VCaP (cell line): ENCODE measurements at regions not wholly inside any gene's neighbourhood (a gene's known extent, or its start where the extent isn't known, plus 50 kb on each side); places are given as distances from the start of the nearest gene placed in this dataset.

Source experiments
- H3K27ac ChIP-seq: fragments of 450-650 bp; 2 replicates; pipeline ENCODE4 v1.5.1; 2017
- CTCF ChIP-seq: fragments of 450-650 bp; conservative IDR thresholded peaks from 2 replicates; pipeline ENCODE4 v1.5.1; 2017; ENCODE audit warnings: mild to moderate bottlenecking, moderate library complexity

- TF ChIP-seq CTCF = no peak
Observed at GRCh38 chr3:34868935-34869334, 770.4 kb upstream of the ARPP21 start.

DNA sequence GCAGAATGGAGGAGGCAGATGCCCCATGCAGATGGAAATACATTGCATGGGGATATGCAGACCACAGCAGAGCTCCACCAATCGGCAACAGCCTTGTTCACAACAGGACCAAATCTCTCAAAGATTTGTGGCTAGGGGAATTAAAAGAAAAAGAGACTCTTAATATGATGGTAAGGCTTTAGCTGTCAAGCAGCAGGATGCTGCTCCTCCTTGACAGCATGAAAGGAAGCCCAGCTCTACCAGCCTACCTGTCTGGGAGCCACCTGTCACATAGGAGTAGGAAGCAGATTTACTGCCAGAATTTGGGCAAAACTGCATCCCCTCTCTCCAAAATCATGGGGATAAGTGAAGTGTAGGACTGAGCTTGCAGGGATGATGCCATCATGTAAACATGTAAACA is 769.6 kb upstream of the ARPP21 start:
- H3K27ac ChIP-seq = no peak overlapping the region

More at GRCh38 chr3:34868935-34869334, 770.4 kb upstream of the ARPP21 start:
- H3K27ac ChIP-seq = no peak overlapping the region

GRCh38 chr3:34872406-34872805 is 766.9 kb upstream of the ARPP21 start:
- no peak for TF ChIP-seq CTCF
- no peak overlapping the region for H3K27ac ChIP-seq

More for the DNA sequence above, 769.6 kb upstream of the ARPP21 start:
- no peak for TF ChIP-seq CTCF

DNA sequence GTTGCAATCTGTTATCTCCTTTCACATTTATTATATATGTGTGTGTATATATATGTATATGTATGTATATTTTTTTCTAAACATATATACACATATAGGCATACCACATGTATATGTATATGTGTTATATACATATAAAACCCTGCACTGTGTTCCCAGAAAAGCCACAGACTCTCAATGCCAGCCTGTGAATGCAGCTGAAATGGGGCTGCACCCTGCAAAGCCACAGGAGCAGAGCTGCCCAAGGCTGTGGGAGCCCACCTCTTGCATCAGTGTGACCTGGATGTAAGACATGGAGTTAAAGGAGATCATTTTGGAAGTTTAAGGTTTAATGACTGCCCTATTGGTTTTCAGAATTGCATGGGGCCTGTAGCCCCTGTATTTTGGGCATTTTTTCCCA is 762.3 kb upstream of the ARPP21 start:
- no peak for TF ChIP-seq CTCF
- H3K27ac ChIP-seq = no peak overlapping the region

GRCh38 chr3:34878488-34878887 is 760.8 kb upstream of the ARPP21 start:
- no peak overlapping the region for H3K27ac ChIP-seq
- TF ChIP-seq CTCF = no peak

GRCh38 chr3:34881026-34881425 is 758.3 kb upstream of the ARPP21 start:
- TF ChIP-seq CTCF = no peak
- H3K27ac ChIP-seq = no peak overlapping the region

DNA sequence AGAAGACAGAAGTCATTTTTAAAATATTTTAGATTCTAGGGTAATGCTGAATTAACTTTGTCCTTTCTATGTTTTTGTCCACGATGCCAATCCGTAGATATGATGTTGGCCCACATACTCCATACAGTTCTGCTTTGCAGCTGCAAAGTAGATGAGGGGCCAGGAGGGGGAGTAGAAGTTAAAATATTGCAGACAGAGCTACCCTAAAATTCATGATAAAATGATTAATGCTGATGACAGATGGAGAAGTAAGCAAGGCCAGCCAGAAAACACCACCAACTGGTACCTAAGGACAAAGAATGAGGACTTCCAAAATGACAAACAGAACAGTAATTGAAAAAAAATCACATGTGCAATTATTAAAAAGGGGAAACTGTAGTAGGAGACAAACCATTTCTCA is 756.6 kb upstream of the ARPP21 start:
- no peak; the same call in 1 of the 2 replicates for TF ChIP-seq CTCF
- no peak overlapping the region for H3K27ac ChIP-seq

- TF ChIP-seq CTCF = no peak
- H3K27ac ChIP-seq = no peak overlapping the region
Observed at GRCh38 chr3:34884007-34884406, 755.3 kb upstream of the ARPP21 start.
